CD14-positive monocyte (primary cell): ENCODE measurements at regions not wholly inside any gene's neighbourhood (a gene's known extent, or its start where the extent isn't known, plus 50 kb on each side); places are given as distances from the start of the nearest gene placed in this dataset.

Experiments used
- DNase-seq, 3 donors: peaks; one replicate each; pipeline ENCODE4 v3.0.0-alpha.2; 2011 to 2022
- H2AFZ ChIP-seq: 2 replicates; pipeline ENCODE4 v1.6.0; 2012; ENCODE audit warnings: mild to moderate bottlenecking, low read depth, low read length, inconsistent platforms; ENCODE audit not compliant: insufficient read depth, poor library complexity, severe bottlenecking
- H3K27ac ChIP-seq, 2 donors: 1 replicate in 1 of 2; 2 replicates in 1 of 2; pipeline ENCODE4 v1.5.1; 2012 to 2013; ENCODE audit warnings: low read length in 2 of 2, control low read depth in 1 of 2, inconsistent platforms in 1 of 2, low read depth in 1 of 2, mild to moderate bottlenecking in 1 of 2
- H3K27me3 ChIP-seq, 2 donors: one replicate each; pipeline versions ENCODE4 v1.6.0 to v1.6.1; 2011 to 2013; ENCODE audit warnings: low read length in 2 of 2; ENCODE audit not compliant: control insufficient read depth in 2 of 2, insufficient read depth in 2 of 2
- H3K36me3 ChIP-seq, 2 donors: replicated peaks in 1 of 2; 1 replicate in 1 of 2; 2 replicates in 1 of 2; pipeline versions ENCODE4 v1.5.1 to v1.6.1; 2012 to 2013; ENCODE audit warnings: low read length in 2 of 2, control low read depth in 1 of 2, inconsistent platforms in 1 of 2, mild to moderate bottlenecking in 1 of 2; ENCODE audit not compliant: insufficient read depth in 2 of 2, control insufficient read depth in 1 of 2
- H3K4me1 ChIP-seq, 2 donors: 1 replicate in 1 of 2; 2 replicates in 1 of 2; pipeline versions ENCODE4 v1.5.1 to v1.6.1; 2012 to 2013; ENCODE audit warnings: low read length in 2 of 2, control low read depth in 1 of 2, inconsistent platforms in 1 of 2, mild to moderate bottlenecking in 1 of 2, moderate library complexity in 1 of 2; ENCODE audit not compliant: insufficient read depth in 2 of 2, control insufficient read depth in 1 of 2
- H3K4me2 ChIP-seq: replicated peaks from 2 replicates; pipeline ENCODE3; 2012; ENCODE audit warnings: low read length, moderate library complexity, mild to moderate bottlenecking; ENCODE audit not compliant: poor library complexity, severe bottlenecking; ENCODE audit errors: extremely low read depth
- H3K4me3 ChIP-seq, 3 experiments: fragments of 200-600 bp in 1 of 3; sonication (generic) in 1 of 3; replicated peaks in 1 of 3; 1 replicate in 2 of 3; 2 replicates in 1 of 3; pipeline ENCODE4 v1.5.1; 2011 to 2013; ENCODE audit warnings: low read length in 3 of 3, mild to moderate bottlenecking in 3 of 3, control low read depth in 2 of 3, low read depth in 2 of 3, inconsistent platforms in 1 of 3, moderate library complexity in 1 of 3
- H3K79me2 ChIP-seq: 2 replicates; pipeline ENCODE4 v1.6.0; 2012; ENCODE audit warnings: mild to moderate bottlenecking, control low read depth, inconsistent platforms, low read length, moderate library complexity; ENCODE audit not compliant: insufficient read depth
- H3K9ac ChIP-seq: 2 replicates; pipeline ENCODE4 v1.6.0; 2017; ENCODE audit warnings: low read length, mild to moderate bottlenecking; ENCODE audit not compliant: insufficient read depth, poor library complexity, severe bottlenecking
- H3K9me3 ChIP-seq, 2 donors: replicated peaks in 1 of 2; 1 replicate in 1 of 2; 2 replicates in 1 of 2; pipeline versions ENCODE4 v1.5.1 to v1.6.1; 2012 to 2013; ENCODE audit warnings: low read length in 2 of 2, control low read depth in 1 of 2; ENCODE audit not compliant: control insufficient read depth in 1 of 2, insufficient read depth in 1 of 2
- H4K20me1 ChIP-seq: 2 replicates; pipeline ENCODE4 v1.6.0; 2012; ENCODE audit warnings: mild to moderate bottlenecking, low read length, control low read depth, moderate library complexity; ENCODE audit not compliant: insufficient read depth
- H3K27ac Mint-ChIP-seq, 7 donors: one replicate each; pipeline ENCODE4 v1.8.0; 2020; ENCODE audit warnings: mild to moderate bottlenecking in 7 of 7, mixed read lengths in 7 of 7, moderate library complexity in 6 of 7, inconsistent platforms in 2 of 7
- H3K27me3 Mint-ChIP-seq, 3 donors: one replicate each; pipeline ENCODE4 v1.8.0; 2021 to 2022; ENCODE audit warnings: low read depth in 3 of 3, mild to moderate bottlenecking in 3 of 3, mixed read lengths in 3 of 3, moderate library complexity in 3 of 3, inconsistent platforms in 1 of 3
- H3K36me3 Mint-ChIP-seq, 2 donors: one replicate each; pipeline ENCODE4 v1.8.0; 2020; ENCODE audit warnings: mixed read lengths in 2 of 2, inconsistent platforms in 1 of 2, mild to moderate bottlenecking in 1 of 2
- H3K4me1 Mint-ChIP-seq: one replicate; pipeline ENCODE4 v1.8.0; 2020; ENCODE audit warnings: mild to moderate bottlenecking, mixed read lengths
- H3K4me3 Mint-ChIP-seq, 2 donors: one replicate each; pipeline ENCODE4 v1.8.0; 2020; ENCODE audit warnings: mild to moderate bottlenecking in 2 of 2, mixed read lengths in 2 of 2, moderate library complexity in 1 of 2
- H3K9me3 Mint-ChIP-seq, 7 donors: one replicate each; pipeline ENCODE4 v1.8.0; 2020 to 2022; ENCODE audit warnings: mixed read lengths in 7 of 7, mild to moderate bottlenecking in 6 of 7, moderate library complexity in 6 of 7, inconsistent platforms in 2 of 7
- WGBS: methylation state at CpG from one replicate; pipeline ENCODE4 v1.1.5; 2013; ENCODE audit warnings: missing lambda C conversion rate; ENCODE audit not compliant: insufficient coverage; 5-methylcytosine and 5-hydroxymethylcytosine counted together
- intact Hi-C, 2 donors: fragments of 100-400 bp; cut with micrococcal nuclease; formaldehyde crosslinking; loops; one replicate each; pipeline versions ENCODE4 v1.15.0 to v1.15.1; 2023
- TF ChIP-seq, protein P1 (sequence below): fragments of 200-600 bp; IDR thresholded peaks from one replicate; pipeline ENCODE4 v1.8.0; 2022; ENCODE audit warnings: antibody characterized with exemption, mild to moderate bottlenecking

DNA sequence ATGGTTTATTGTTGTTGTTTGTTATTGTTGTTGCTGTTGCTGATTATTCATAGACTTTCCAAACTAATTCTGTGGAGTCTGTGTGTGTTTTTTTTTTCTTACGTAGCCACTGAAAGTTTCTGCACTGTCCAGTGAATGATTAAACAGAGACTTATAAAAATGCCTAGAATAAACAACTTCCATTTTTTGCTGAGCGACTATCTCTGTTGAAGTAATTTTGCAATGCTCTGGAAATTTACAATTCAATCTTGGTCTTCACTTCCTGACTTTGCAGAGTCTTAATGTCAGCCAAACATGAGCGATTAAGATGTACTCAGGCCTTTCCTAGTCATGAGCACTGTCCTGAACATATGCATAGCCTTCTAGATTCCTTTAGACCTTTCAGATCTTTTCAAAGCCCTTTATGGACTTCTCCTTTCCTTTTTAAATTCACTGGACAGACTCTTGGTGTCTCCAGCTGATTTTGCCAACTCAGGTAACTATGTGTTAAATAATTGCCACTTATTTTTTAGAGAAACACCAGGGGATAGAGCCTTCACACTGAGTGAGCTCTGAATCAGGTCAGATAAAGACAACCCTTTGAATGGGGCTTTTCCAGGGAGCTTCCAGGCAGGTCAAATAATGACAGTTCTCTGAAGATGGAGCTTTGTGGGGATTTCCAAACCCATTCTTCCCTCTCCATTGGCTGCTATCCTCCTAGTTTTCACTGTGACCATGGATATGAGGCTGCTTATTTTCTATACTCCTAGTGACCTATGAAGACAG, 622.8 kb upstream of the EPHA7 start:
- no peaks in the 10 kb centered on the region for H3K4me1 Mint-ChIP-seq
- no peaks in the 10 kb centered on the region for H3K36me3 Mint-ChIP-seq
- no peak overlapping the region for H3K27ac Mint-ChIP-seq
- Histone ChIP-seq H4K20me1 (no peaks in the 10 kb centered on the region), H3K4me1 (no peaks in the 10 kb centered on the region), H3K9me3 (peaks cover under 1 to 2% of the 10 kb centered on the region in 2 donors), H3K4me3 (no peak overlapping the region), H3K79me2 (no peaks in the 10 kb centered on the region), H2AFZ (no peak overlapping the region), H3K27ac (no peak overlapping the region), H3K9ac (no peak overlapping the region), H3K4me2 (no peak overlapping the region), H3K27me3 (no peaks in the 10 kb centered on the region), H3K36me3 (no peaks in the 10 kb centered on the region)
- H3K27me3 Mint-ChIP-seq = no peaks in the 10 kb centered on the region
- H3K4me3 Mint-ChIP-seq = no peak overlapping the region
- DNase-seq = no peak
- peaks cover 0 to 2% (median 0%) of the 10 kb centered on the region in 7 donors for H3K9me3 Mint-ChIP-seq
- intact Hi-C loops = no loop called here
- 90% methylated on average over 2 of the region's 3 CpGs for WGBS
- TF ChIP-seq, protein P1, sequence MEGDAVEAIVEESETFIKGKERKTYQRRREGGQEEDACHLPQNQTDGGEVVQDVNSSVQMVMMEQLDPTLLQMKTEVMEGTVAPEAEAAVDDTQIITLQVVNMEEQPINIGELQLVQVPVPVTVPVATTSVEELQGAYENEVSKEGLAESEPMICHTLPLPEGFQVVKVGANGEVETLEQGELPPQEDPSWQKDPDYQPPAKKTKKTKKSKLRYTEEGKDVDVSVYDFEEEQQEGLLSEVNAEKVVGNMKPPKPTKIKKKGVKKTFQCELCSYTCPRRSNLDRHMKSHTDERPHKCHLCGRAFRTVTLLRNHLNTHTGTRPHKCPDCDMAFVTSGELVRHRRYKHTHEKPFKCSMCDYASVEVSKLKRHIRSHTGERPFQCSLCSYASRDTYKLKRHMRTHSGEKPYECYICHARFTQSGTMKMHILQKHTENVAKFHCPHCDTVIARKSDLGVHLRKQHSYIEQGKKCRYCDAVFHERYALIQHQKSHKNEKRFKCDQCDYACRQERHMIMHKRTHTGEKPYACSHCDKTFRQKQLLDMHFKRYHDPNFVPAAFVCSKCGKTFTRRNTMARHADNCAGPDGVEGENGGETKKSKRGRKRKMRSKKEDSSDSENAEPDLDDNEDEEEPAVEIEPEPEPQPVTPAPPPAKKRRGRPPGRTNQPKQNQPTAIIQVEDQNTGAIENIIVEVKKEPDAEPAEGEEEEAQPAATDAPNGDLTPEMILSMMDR = no peak

GRCh38 chr6:94036024-94036423, 616.7 kb upstream of the EPHA7 start:
- Histone ChIP-seq H3K4me2 (no peak overlapping the region), H4K20me1 (no peaks in the 10 kb centered on the region), H3K4me1 (no peaks in the 10 kb centered on the region), H3K4me3 (no peak overlapping the region), H3K27me3 (no peaks in the 10 kb centered on the region), H3K9ac (no peak overlapping the region), H3K27ac (no peak overlapping the region), H3K79me2 (no peaks in the 10 kb centered on the region), H2AFZ (no peak overlapping the region), H3K9me3 (peaks cover 8 to 15% of the 10 kb centered on the region in 2 donors), H3K36me3 (no peaks in the 10 kb centered on the region)
- WGBS = 85% methylated on average over 2 of the region's 3 CpGs
- TF ChIP-seq, protein P1 = no peak
- Mint-ChIP-seq H3K36me3 (no peaks in the 10 kb centered on the region), H3K4me3 (no peak overlapping the region), H3K4me1 (no peaks in the 10 kb centered on the region), H3K27me3 (no peaks in the 10 kb centered on the region), H3K27ac (no peak overlapping the region), H3K9me3 (peaks cover 0 to 6% (median 3%) of the 10 kb centered on the region in 7 donors)
- intact Hi-C loops = no loop called here
- DNase-seq = no peak
